ENCODE measurements at regions not wholly inside any gene's neighbourhood (a gene's known extent, or its start where the extent isn't known, plus 50 kb on each side); places are given as distances from the start of the nearest gene placed in this dataset.
A peak's percentile ranks its signal among the peaks of the same experiment; 100 is the strongest.
"Not testable (repeated sequence)": the region's sequence is repeated elsewhere in the genome, so short reads cannot be mapped to it uniquely, and the experiment has no call there.

DNA sequence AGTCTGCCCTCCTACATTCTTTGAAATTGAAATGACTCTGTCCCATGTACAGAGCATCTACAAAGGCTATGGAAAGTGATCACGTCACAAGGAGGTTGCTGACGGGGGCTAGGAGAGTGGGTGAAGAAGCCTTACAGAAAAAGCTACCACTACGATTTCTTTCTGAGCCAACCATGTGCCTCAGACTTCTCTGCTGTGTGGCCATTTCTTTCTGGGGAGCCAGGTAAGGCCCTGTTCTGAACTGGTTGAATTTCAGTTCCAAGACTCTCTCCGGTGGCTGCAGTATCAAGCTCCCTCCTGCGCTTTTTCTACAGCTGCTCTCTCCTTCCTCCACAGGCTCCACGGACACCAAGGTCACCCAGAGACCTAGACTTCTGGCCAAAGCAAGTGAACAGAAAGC, 112.5 kb upstream of the PRSS1 start:
- peak; percentile 5 for DNase-seq (ENCODE audit: low read depth)

DNA sequence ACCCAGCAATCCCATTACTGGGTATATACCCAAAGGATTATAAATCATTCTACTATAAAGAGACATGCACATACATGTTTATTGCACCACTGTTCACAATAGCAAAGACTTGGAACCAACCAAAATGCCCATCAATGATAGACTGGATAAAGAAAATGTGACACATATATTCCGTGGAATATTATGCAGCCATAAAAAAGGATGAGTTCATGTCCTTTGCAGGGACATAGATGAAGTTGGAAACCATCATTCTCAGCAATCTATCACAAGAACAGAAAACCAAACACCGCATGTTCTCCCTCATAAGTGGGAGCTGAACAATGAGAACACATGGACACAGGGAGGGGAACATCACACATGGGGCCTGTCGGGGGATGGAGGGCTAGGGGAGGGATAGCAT, 113.2 kb upstream of the PRSS1 start:
- not testable (repeated sequence) for DNase-seq (ENCODE audit: low read depth)

GRCh38 chr7:142632271-142633134, 116.8 kb upstream of the PRSS1 start:
- peak; percentile 42 for DNase-seq (ENCODE audit: low read depth)

GRCh38 chr7:142629588-142630260, 119.5 kb upstream of the PRSS1 start:
- no peak for DNase-seq (ENCODE audit: low read depth)

GRCh38 chr7:142628945-142629344, 120.3 kb upstream of the PRSS1 start:
- no peak for DNase-seq (ENCODE audit: low read depth)

- DNase-seq (ENCODE audit: low read depth), result not testable (repeated sequence)
Observed at GRCh38 chr7:142627223-142627622, 122.0 kb upstream of the PRSS1 start.

- peak; percentile 64 for DNase-seq (ENCODE audit: low read depth)
Observed at GRCh38 chr7:142626420-142627035, 122.7 kb upstream of the PRSS1 start.

DNA sequence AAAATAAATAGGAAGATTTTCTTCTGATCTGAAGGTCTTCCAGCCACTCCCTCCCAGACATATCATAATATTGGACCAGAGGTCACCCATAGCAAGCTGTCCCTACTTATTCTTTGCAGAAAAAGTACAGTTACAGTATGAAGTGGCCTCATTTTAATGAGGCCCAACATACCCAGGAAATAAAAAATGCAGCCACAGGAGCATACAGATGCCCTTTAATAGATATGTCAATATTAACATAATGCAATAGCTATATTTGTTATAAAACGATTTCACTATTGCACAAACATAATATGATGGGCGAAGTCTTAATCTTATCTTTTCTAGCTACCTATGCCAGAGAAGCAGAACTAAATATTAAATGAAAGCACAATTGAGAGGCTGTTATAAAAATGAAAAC, 124.1 kb upstream of the PRSS1 start:
- DNase-seq (ENCODE audit: low read depth), result not testable (repeated sequence)

GRCh38 chr7:142620402-142620801, 128.9 kb upstream of the PRSS1 start:
- no peak for DNase-seq (ENCODE audit: low read depth)

DNA sequence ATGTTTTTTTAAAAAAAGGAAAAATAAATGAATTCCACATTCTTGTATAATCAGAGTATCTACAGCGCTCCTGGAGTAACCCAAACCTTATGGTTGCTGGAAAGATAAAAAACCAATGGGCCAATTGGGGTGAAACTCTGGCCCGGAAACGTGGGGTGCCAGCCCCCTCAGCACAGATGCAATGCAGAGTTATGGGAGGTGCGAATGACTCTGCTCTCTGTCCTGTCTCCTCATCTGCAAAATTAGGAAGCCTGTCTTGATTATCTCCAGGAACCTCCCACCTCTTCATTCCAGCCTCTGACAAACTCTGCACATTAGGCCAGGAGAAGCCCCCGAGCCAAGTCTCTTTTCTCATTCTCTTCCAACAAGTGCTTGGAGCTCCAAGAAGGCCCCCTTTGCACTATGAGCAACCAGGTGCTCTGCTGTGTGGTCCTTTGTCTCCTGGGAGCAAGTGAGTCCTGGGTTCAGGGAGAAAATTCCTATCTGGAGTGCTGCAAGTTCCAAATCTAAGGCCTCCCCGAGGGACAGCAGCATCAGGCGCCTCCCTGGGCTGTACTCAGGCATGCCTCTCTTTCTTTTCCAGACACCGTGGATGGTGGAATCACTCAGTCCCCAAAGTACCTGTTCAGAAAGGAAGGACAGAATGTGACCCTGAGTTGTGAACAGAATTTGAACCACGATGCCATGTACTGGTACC, 130.5 kb upstream of the PRSS1 start:
- DNase-seq (ENCODE audit: low read depth), result no peak

DNA sequence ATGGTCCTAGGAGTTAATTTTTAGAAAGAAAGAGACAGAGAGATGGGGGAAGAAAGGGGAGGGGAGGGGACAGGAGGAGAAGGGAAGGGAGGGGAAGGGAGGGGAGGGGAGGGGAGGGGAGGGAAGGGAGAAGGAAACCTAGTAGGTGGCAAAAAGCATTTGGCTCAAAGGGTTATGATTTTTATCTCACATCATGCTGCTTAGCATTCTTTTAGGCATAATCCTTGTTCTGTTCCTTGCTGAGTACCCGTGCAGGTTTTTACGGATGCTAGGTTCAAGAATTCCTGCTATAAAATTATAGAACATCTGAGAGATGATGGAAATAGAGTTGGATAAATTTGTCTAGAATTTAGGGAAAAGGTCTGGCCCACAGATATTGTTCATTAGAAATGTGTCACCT, 132.4 kb upstream of the PRSS1 start:
- DNase-seq (ENCODE audit: low read depth), result no peak

GRCh38 chr7:142616121-142616643, 133.1 kb upstream of the PRSS1 start:
- no peak for DNase-seq (ENCODE audit: low read depth)

DNA sequence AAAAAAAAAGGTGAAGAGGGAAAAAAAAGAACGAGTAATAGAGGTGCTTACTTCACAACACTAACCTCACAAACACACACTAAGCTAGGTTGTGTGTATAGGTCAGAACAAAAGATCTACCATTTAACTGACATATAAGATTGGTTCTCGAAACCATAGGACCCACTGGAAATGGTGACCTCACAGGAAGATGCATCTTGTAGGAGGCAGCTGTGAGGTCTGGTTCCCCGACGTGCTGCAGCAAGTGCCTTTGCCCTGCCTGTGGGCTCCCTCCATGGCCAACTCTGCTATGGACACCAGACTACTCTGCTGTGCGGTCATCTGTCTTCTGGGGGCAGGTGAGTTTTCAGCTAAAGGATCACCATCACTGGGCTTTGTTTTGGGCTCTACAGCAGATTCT, 133.8 kb upstream of the PRSS1 start:
- no peak for DNase-seq (ENCODE audit: low read depth)

DNA sequence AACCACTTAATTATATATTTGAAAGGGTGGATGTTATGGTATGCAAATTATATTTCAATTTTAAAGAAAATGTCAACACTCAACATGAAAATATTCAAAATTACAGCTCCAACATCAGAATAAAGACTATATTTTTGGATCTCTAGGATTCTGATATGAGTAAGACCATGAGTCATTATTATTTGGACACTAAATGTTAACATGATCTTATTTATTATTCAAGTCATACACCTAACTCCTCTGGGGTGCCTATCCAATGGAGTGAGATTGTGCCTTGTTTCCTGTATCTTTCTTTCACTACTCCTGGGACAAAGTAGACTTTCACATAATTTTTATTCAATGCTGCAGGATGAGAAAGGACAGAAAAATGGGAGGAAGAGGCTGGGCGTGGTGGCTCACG, 135.2 kb upstream of the PRSS1 start:
- DNase-seq (ENCODE audit: low read depth), result no peak

- DNase-seq (ENCODE audit: low read depth), result no peak
Observed at GRCh38 chr7:142612237-142612881, 136.9 kb upstream of the PRSS1 start.

- DNase-seq (ENCODE audit: low read depth), result no peak
Observed at GRCh38 chr7:142611566-142612236, 137.6 kb upstream of the PRSS1 start.

DNA sequence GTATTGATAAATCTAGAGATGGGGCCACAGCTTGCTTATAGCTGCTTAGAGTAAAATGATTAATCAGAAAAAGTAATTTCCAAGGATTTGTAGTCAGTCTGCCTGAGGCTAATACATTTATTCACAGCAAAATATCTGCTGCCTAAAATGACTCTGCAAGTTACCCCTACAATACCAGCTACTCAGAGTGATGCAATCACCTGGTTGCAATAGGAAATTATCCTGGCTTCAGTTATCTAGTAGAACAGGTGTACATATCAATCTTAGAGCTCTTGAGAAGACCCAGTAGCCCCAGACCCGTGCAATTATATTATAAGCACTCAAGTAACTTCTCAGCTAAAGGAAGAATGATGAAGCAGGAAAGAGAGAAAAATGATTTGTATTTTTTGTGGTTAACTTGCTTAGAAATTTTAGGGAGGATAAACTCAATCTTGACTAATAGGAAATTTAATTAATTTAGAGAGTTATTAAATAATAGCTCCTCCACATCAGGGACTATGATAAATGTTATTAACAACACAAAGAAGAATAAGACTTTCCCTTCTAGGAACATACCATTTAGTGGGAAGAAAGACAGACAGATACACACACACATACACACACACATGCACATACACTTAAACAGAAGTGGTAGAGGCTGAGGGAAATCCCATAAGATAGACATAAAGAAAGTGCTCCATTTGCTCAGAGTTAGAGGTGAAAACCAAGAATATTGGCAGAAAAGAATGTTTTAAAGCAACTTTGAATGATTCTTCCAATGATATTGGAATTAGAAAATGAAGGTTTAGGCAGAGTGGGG, 140.4 kb upstream of the PRSS1 start:
- DNase-seq (ENCODE audit: low read depth), result no peak

GRCh38 chr7:142607351-142607750, 141.9 kb upstream of the PRSS1 start:
- DNase-seq (ENCODE audit: low read depth), result no peak

DNA sequence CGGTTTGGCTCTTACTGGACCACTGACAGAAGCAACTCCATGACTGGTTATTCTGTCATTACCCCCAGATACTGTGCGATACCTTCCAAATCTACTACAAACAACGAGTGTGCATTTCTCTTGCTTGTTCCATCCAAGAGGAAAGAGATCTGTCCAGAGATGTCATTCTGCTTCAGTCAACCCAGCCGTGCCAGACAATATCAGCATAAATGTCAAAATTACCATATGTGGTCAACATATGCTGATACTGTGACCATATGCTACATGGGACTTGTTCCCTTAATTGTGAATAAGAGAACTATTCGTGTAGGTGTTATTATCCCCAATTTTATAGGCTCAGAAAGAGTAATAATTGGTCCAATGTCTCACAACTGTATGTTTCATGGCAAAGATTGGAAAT, 143.2 kb upstream of the PRSS1 start:
- no peak for DNase-seq (ENCODE audit: low read depth)

GRCh38 chr7:142604671-142605070, 144.6 kb upstream of the PRSS1 start:
- DNase-seq (ENCODE audit: low read depth), result no peak

Data from activated gamma-delta T cell treated with anti-CD3 and anti-CD28 coated beads, Interleukin-2, amount 50 U/mL, for 16 hours (primary cell).